ENCODE measurements at regions not wholly inside any gene's neighbourhood (a gene's known extent, or its start where the extent isn't known, plus 50 kb on each side); places are given as distances from the start of the nearest gene placed in this dataset.
"Not testable (repeated sequence)": the region's sequence is repeated elsewhere in the genome, so short reads cannot be mapped to it uniquely, and the experiment has no call there.

GRCh38 chr6:144956697-144957096 lies 671.6 kb downstream of the UTRN start:
- FAIRE-seq: not testable (repeated sequence)

GRCh38 chr6:144957236-144957937 lies 672.3 kb downstream of the UTRN start:
- no peak for FAIRE-seq
- DNase-seq (ENCODE audit: low spot score in 2 of 2): no peak

More at GRCh38 chr6:144956697-144957096, 671.6 kb downstream of the UTRN start:
- DNase-seq (ENCODE audit: low spot score in 2 of 2): not testable (repeated sequence)

- FAIRE-seq: no peak
- DNase-seq (ENCODE audit: low spot score in 2 of 2): no peak
Observed at GRCh38 chr6:144969154-144969553, 684.0 kb downstream of the UTRN start.

GRCh38 chr6:144969602-144970272 lies 684.6 kb downstream of the UTRN start:
- no peak for FAIRE-seq
- no peak for DNase-seq (ENCODE audit: low spot score in 2 of 2)

- not testable (repeated sequence) for DNase-seq (ENCODE audit: low spot score in 2 of 2); FAIRE-seq
Observed at GRCh38 chr6:144977250-144977864, 692.2 kb downstream of the UTRN start.

GRCh38 chr6:144978208-144978607 lies 693.1 kb downstream of the UTRN start:
- FAIRE-seq: no peak

GRCh38 chr6:144986271-144986670 lies 701.1 kb downstream of the UTRN start:
- no peak for FAIRE-seq
- no peak for DNase-seq (ENCODE audit: low spot score in 2 of 2)

More at GRCh38 chr6:144978208-144978607, 693.1 kb downstream of the UTRN start:
- DNase-seq (ENCODE audit: low spot score in 2 of 2): no peak

GRCh38 chr6:144989319-144990107 lies 704.4 kb downstream of the UTRN start:
- no peak for FAIRE-seq

GRCh38 chr6:144990784-144991183 lies 705.6 kb downstream of the UTRN start:
- FAIRE-seq (no peak), DNase-seq (ENCODE audit: low spot score in 2 of 2) (no peak)

More at GRCh38 chr6:144989319-144990107, 704.4 kb downstream of the UTRN start:
- no peak for DNase-seq (ENCODE audit: low spot score in 2 of 2)

- FAIRE-seq (no peak), DNase-seq (ENCODE audit: low spot score in 2 of 2) (no peak)
Observed at GRCh38 chr6:144993870-144994269, 708.7 kb downstream of the UTRN start.

- FAIRE-seq (no peak), DNase-seq (ENCODE audit: low spot score in 2 of 2) (no peak)
Observed at GRCh38 chr6:144997996-144998395, 712.9 kb downstream of the UTRN start.

- FAIRE-seq (no peak), DNase-seq (ENCODE audit: low spot score in 2 of 2) (no peak)
Observed at GRCh38 chr6:144999127-144999526, 714.0 kb downstream of the UTRN start.

- no peak for FAIRE-seq
- no peak for DNase-seq (ENCODE audit: low spot score in 2 of 2)
Observed at GRCh38 chr6:145003145-145003544, 718.0 kb downstream of the UTRN start.

GRCh38 chr6:145006914-145007313 lies 721.8 kb downstream of the UTRN start:
- DNase-seq (ENCODE audit: low spot score in 2 of 2) (no peak), FAIRE-seq (no peak)

- DNase-seq (ENCODE audit: low spot score in 2 of 2) (no peak), FAIRE-seq (no peak)
Observed at GRCh38 chr6:145008715-145009114, 723.6 kb downstream of the UTRN start.

- no peak for DNase-seq (ENCODE audit: low spot score in 2 of 2)
- no peak for FAIRE-seq
Observed at GRCh38 chr6:145009711-145010110, 724.6 kb downstream of the UTRN start.

GRCh38 chr6:145012039-145012662 lies 723.2 kb downstream of the EPM2A start:
- no peak for FAIRE-seq
- no peak for DNase-seq (ENCODE audit: low spot score in 2 of 2)

GRCh38 chr6:145015739-145016558 lies 719.4 kb downstream of the EPM2A start:
- DNase-seq (ENCODE audit: low spot score in 2 of 2): peak in 1 of 2 donors; percentile 3
- FAIRE-seq: no peak

- no peak for DNase-seq (ENCODE audit: low spot score in 2 of 2)
- FAIRE-seq: no peak
Observed at GRCh38 chr6:145017051-145017450, 718.3 kb downstream of the EPM2A start.
